ENCODE measurements at regions not wholly inside any gene's neighbourhood (a gene's known extent, or its start where the extent isn't known, plus 50 kb on each side); places are given as distances from the start of the nearest gene placed in this dataset.

- TF ChIP-seq CTCF (IDR thresholded peaks at IDR 0.05 in 8 of 11, conservative IDR thresholded peaks at IDR 0.05 in 3 of 11) (no peak), POLR2A (IDR thresholded peaks at IDR 0.05) (no peak)
Observed at GRCh38 chr2:16123421-16123820, 183.1 kb downstream of the MYCN start.
